SK-N-SH (cell line): ENCODE measurements at regions not wholly inside any gene's neighbourhood (a gene's known extent, or its start where the extent isn't known, plus 50 kb on each side); places are given as distances from the start of the nearest gene placed in this dataset.

ENCODE experiments used
- CTCF ChIA-PET: fragments of 300-600, 350-600 bp; formaldehyde crosslinking; extraction: SDS; loops from one replicate; lab custom pipeline; 2021; lab: Yijun Ruan, JAX
- POLR2A ChIA-PET: fragments of 350-600 bp; sonication (Branson Sonifier 250); formaldehyde crosslinking; extraction: SDS; loops from one replicate; lab custom pipeline; 2020; ENCODE audit warnings: antibody characterized with exemption, inconsistent platforms; lab: Yijun Ruan, JAX
- DNase-seq: peaks from one replicate; pipeline ENCODE4 v3.0.0; 2012
- H2AFZ ChIP-seq: fragments of 200-600 bp; sonication (generic); 2 replicates; pipeline ENCODE4 v1.8.1; 2016; ENCODE audit warnings: antibody characterized with exemption, mild to moderate bottlenecking, low read depth
- H3F3A ChIP-seq: fragments of 200-600 bp; sonication (generic); replicated peaks from 2 replicates; pipeline ENCODE3; 2016; ENCODE audit warnings: antibody characterized with exemption, mild to moderate bottlenecking; ENCODE audit not compliant: insufficient read depth
- H3K27ac ChIP-seq, 2 experiments: fragments of 200-500 bp in 1 of 2; fragments of 200-600 bp in 1 of 2; sonication (Bioruptor generic) in 1 of 2; sonication (generic), shearing (Covaris generic) in 1 of 2; 2 replicates each; pipeline versions ENCODE4 v1.5.1 to v1.6.1; 2014 to 2016; ENCODE audit warnings: low read depth in 2 of 2, inconsistent platforms in 1 of 2, low read length in 1 of 2, mild to moderate bottlenecking in 1 of 2, mixed read lengths in 1 of 2
- H3K27me3 ChIP-seq: fragments of 200-600 bp; sonication (generic), shearing (Covaris generic); 2 replicates; pipeline ENCODE4 v1.6.1; 2016; ENCODE audit warnings: mixed run types; ENCODE audit not compliant: insufficient read depth
- H3K36me3 ChIP-seq, 2 experiments: fragments of 200-500 bp in 1 of 2; fragments of 200-600 bp in 1 of 2; sonication (Bioruptor generic) in 1 of 2; sonication (generic) in 1 of 2; replicated peaks in 1 of 2; 2 replicates each; pipeline versions ENCODE3 to v1.5.1; 2014 to 2016; ENCODE audit warnings: low read length in 1 of 2, mild to moderate bottlenecking in 1 of 2; ENCODE audit not compliant: insufficient read depth in 2 of 2, control insufficient read depth in 1 of 2
- H3K4me1 ChIP-seq, 2 experiments: fragments of 200-500 bp in 1 of 2; fragments of 200-600 bp in 1 of 2; sonication (Bioruptor generic) in 1 of 2; sonication (generic), shearing (Covaris generic) in 1 of 2; 2 replicates each; pipeline versions ENCODE4 v1.5.1 to v1.6.1; 2014 to 2016; ENCODE audit warnings: low read depth in 1 of 2, low read length in 1 of 2, mixed run types in 1 of 2; ENCODE audit not compliant: insufficient read depth in 2 of 2, control insufficient read depth in 1 of 2
- H3K4me2 ChIP-seq: fragments of 200-600 bp; sonication (generic), shearing (Covaris generic); 2 replicates; pipeline ENCODE4 v1.6.1; 2017; ENCODE audit warnings: mixed run types
- H3K4me3 ChIP-seq, 2 experiments: fragments of 200-500 bp in 1 of 2; fragments of 200-600 bp in 1 of 2; sonication (Bioruptor generic) in 1 of 2; sonication (generic), shearing (Covaris generic) in 1 of 2; 2 replicates each; pipeline versions ENCODE4 v1.5.1 to v1.8.1; 2014 to 2016; ENCODE audit warnings: low read depth in 2 of 2, inconsistent platforms in 1 of 2, low read length in 1 of 2, mild to moderate bottlenecking in 1 of 2, mixed read lengths in 1 of 2, moderate library complexity in 1 of 2
- H3K79me2 ChIP-seq: fragments of 200-600 bp; sonication (generic); 2 replicates; pipeline ENCODE4 v1.8.1; 2017; ENCODE audit warnings: mild to moderate bottlenecking; ENCODE audit not compliant: insufficient read depth
- H3K9ac ChIP-seq: fragments of 200-600 bp; sonication (generic); 2 replicates; pipeline ENCODE4 v1.6.1; 2017; ENCODE audit warnings: mixed run types
- H3K9me2 ChIP-seq: fragments of 200-600 bp; sonication (generic); 2 replicates; pipeline ENCODE4 v1.6.1; 2017; ENCODE audit warnings: mixed run types
- H3K9me3 ChIP-seq: fragments of 200-600 bp; sonication (generic); 2 replicates; pipeline ENCODE4 v1.6.1; 2017; ENCODE audit warnings: mixed run types, mild to moderate bottlenecking, moderate library complexity
- H4K20me1 ChIP-seq: fragments of 200-600 bp; sonication (generic); 2 replicates; pipeline ENCODE4 v1.6.1; 2017; ENCODE audit warnings: mild to moderate bottlenecking, mixed run types; ENCODE audit not compliant: insufficient read depth
- CHD2 ChIP-seq: fragments of 150-350 bp; IDR thresholded peaks from 2 replicates; pipeline ENCODE4 v1.6.1; 2018; ENCODE audit warnings: low read length; ENCODE audit not compliant: partially characterized antibody
- CTCF ChIP-seq: fragments of 200-600 bp; sonication (generic); IDR thresholded peaks from 2 replicates; pipeline ENCODE4 v1.6.1; 2017; ENCODE audit warnings: antibody characterized with exemption, mild to moderate bottlenecking, moderate library complexity
- ELF1 ChIP-seq: IDR thresholded peaks from 2 replicates; pipeline ENCODE4 v1.4.0; 2012
- EZH2phosphoT487 ChIP-seq: fragments of 200-600 bp; sonication (generic); IDR thresholded peaks from 2 replicates; pipeline ENCODE4 v1.6.1; 2017; ENCODE audit warnings: low read depth, mixed run types, mild to moderate bottlenecking, antibody characterized with exemption, moderate library complexity, borderline replicate concordance
- FOXM1 ChIP-seq: IDR thresholded peaks from 2 replicates; pipeline ENCODE4 v1.4.0; 2012; ENCODE audit warnings: low read depth, mild to moderate bottlenecking
- MEF2A ChIP-seq: IDR thresholded peaks from 2 replicates; pipeline ENCODE4 v1.4.0; 2012; ENCODE audit warnings: low read depth, borderline replicate concordance
- PBX3 ChIP-seq: IDR thresholded peaks from 2 replicates; pipeline ENCODE4; 2012
- RAD21 ChIP-seq: IDR thresholded peaks from 2 replicates; pipeline ENCODE4 v1.6.1; 2012; ENCODE audit warnings: mild to moderate bottlenecking, low read length
- RFX5 ChIP-seq: IDR thresholded peaks from 2 replicates; pipeline ENCODE4 v1.6.1; 2012; ENCODE audit warnings: mild to moderate bottlenecking, improper control_type of control experiment, low read length
- TAF1 ChIP-seq: IDR thresholded peaks from 2 replicates; pipeline ENCODE4 v1.6.1; 2012; ENCODE audit warnings: low read depth, mild to moderate bottlenecking, low read length, moderate library complexity, borderline replicate concordance
- USF2 ChIP-seq: fragments of 150-350 bp; IDR thresholded peaks from 2 replicates; pipeline ENCODE4 v1.6.1; 2017; ENCODE audit warnings: antibody characterized with exemption, low read length, low read depth, borderline replicate concordance
- YY1 ChIP-seq: IDR thresholded peaks from 2 replicates; pipeline ENCODE4 v1.4.0; 2012; ENCODE audit warnings: low read depth, mild to moderate bottlenecking
- ZBTB33 ChIP-seq: IDR thresholded peaks from 2 replicates; pipeline ENCODE4 v1.4.0; 2012; ENCODE audit warnings: low read depth, borderline replicate concordance
- WGBS: methylation state at CpG from one replicate; pipeline ENCODE4 v1.1.6; 2017; ENCODE audit warnings: low lambda C conversion rate; 5-methylcytosine and 5-hydroxymethylcytosine counted together

GRCh38 chr18:34550156-34550555, 159.9 kb upstream of the DTNA start (continued):
- TF ChIP-seq CHD2 (no peak), EZH2phosphoT487 (no peak), FOXM1 (no peak), CTCF (no peak), RAD21 (no peak), TAF1 (no peak), MEF2A (no peak)

GRCh38 chr18:34550902-34551301, 159.2 kb upstream of the DTNA start:
- no peaks in the 10 kb centered on the region for H4K20me1 ChIP-seq
- TF ChIP-seq RFX5, result no peak
- no peak for TF ChIP-seq TAF1
- no peak for TF ChIP-seq ZBTB33
- TF ChIP-seq ELF1, result no peak
- TF ChIP-seq EZH2phosphoT487, result no peak
- TF ChIP-seq USF2, result no peak
- TF ChIP-seq YY1, result no peak
- no peak for TF ChIP-seq PBX3
- no peak overlapping the region for H3K9ac ChIP-seq
- no peaks in the 10 kb centered on the region for H3K9me3 ChIP-seq
- no peak overlapping the region for H3K27ac ChIP-seq
- no peaks in the 10 kb centered on the region for H3K9me2 ChIP-seq
- CTCF ChIA-PET, result no interaction called here
- H3K79me2 ChIP-seq, result no peaks in the 10 kb centered on the region
- no peak for DNase-seq
- 43% methylated on average over 1 of the region's 1 CpG for WGBS
- no peaks in the 10 kb centered on the region; a peak in 1 of 4 replicates for H3K4me1 ChIP-seq
- no peak overlapping the region for H2AFZ ChIP-seq
- H3K4me3 ChIP-seq, result no peak overlapping the region
- H3K4me2 ChIP-seq, result no peak overlapping the region
- POLR2A ChIA-PET, result no interaction called here
- H3F3A ChIP-seq, result no peaks in the 10 kb centered on the region
- no peaks in the 10 kb centered on the region for H3K36me3 ChIP-seq
- H3K27me3 ChIP-seq, result no peaks in the 10 kb centered on the region
